GM18907 (cell line): ENCODE measurements at regions not wholly inside any gene's neighbourhood (a gene's known extent, or its start where the extent isn't known, plus 50 kb on each side); places are given as distances from the start of the nearest gene placed in this dataset.
"Not testable (repeated sequence)": the region's sequence is repeated elsewhere in the genome, so short reads cannot be mapped to it uniquely, and the experiment has no call there.

Experiments
- ATAC-seq: cut with Tn5 transposase; IDR thresholded peaks from one replicate; pipeline ENCODE4 v1.9.1; 2021; ENCODE audit warnings: mild to moderate bottlenecking, moderate library complexity; ENCODE audit not compliant: unreplicated experiment

- ATAC-seq = no peak
Measured at GRCh38 chr7:68122801-68123200, 1126.2 kb downstream of the TYW1 start.

DNA sequence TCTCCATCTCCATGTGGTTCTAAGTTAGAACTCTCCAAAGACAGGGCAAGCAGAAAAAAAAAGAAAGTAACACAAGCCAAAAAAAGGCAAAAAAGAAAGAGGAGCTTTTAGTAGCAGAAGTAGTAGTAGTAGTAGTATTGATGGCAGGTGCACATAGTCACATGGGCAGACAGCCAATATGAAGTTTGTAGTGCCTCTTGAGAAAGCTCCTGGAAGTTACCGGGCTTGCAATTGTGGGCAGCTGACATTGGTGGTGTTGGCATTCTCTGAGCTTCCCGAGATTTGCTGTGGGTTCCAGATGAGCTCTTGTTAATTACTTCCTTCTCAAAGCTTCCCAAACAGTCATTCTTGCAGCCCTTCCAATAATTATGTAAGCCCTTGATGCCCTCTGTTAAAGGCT is 1128.5 kb downstream of the TYW1 start:
- no peak for ATAC-seq

DNA sequence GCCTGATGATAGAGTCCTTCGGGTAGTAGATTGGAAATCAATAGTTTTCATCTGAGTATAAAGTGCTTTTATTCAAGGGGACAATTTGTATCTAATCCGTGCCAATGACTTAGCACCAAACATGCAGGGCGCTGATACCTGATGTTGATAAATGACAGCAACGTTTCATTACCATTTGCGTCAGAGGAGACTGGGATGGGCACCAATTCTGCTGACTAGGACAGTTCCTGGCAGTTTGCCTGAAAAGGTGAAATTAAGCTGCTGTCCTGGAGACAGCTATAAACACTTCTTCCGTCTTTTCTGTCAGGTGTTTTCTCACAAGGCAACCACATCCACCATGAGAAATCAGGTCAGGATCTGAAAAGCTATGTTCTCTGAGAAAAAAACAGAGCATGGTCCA is 1136.4 kb downstream of the TYW1 start:
- ATAC-seq = no peak

DNA sequence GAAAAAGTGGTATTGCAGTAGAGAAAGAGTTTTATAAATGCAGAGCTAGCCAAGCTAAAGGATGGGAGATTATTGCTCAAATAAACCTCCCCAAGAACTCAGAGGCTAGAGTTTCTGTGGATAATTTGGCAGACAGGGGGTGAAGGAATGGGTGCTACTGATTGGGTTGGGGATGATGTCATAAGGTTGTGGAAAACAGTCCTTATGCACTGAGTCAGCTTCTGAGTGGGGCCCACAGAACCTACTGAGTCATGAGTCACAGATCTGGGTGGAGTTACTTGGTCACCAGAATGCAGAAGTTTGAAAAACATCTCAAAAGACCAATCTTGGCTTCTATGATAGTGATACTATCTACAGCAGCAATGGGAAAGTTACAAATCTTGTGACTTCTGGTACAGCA is 1146.7 kb downstream of the TYW1 start:
- no peak for ATAC-seq

DNA sequence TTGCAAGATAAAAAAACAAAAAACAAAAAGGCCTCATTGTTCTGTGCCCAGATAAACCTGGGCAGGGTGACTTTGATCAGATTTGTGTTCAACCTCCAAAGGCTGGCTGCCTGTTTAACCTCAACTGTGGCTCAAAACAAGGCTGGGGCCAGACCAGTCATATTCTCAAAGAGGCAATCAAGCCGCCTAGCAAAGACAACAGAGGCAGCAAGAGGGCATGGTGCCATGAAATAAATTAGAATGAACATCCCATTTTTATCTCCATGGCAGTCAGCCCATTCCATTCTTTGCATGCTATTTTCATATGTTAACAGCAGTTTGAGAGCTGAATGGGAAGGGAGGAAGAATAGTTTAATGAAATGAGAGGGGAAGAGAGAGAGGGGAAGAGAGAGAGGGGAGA is 1150.3 kb downstream of the TYW1 start:
- no peak for ATAC-seq

DNA sequence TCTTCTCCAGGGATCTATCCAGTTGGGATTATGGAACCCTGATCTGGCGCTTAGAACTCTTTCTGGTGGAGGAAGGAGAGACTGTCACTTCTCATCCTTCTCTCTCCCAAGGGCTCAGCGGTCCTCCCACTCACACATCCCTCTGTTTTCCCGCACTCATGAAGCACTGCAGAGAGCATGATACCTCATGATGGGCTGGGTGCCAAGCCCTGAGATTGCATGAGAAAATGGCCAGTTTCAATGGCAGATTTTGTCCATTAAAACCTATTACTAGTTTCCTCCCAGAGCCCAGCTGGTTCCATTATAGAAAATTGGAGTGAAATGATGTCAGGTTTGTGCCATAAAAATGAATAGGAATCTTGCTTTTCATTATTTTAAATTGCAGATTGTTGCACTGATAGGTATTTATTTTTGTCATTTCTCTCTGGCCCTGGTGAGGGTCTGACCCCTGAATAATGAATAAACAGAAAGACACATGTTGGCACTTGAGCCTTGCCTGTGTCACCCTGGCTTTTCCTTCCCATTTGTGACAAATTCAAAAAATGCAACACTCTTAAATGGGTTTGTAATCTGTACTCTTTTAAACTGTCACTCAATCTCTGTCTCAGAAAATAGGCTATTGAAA is 1151.1 kb downstream of the TYW1 start:
- ATAC-seq = no peak

- ATAC-seq = no peak
Measured at GRCh38 chr7:68148440-68148839, 1151.8 kb downstream of the TYW1 start.

DNA sequence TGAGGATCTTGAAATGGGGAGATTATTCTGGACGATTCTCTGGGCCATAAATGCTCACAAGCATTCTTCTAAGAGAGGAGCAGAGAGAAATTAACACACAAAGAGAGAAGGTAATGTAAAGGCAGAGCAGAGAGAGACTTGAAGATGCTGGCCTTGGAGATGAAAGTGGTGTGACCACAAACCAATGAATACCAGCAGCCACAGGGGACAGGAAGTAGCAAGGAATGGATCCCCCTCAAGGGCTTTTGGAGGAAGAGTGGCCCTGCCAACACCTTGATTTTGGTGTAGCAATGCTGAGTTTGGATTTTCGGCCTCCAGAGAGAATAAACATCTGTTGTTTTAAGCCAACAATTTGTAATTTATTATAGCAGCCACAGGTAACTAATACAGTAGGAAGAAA is 1155.6 kb downstream of the TYW1 start:
- no peak for ATAC-seq

DNA sequence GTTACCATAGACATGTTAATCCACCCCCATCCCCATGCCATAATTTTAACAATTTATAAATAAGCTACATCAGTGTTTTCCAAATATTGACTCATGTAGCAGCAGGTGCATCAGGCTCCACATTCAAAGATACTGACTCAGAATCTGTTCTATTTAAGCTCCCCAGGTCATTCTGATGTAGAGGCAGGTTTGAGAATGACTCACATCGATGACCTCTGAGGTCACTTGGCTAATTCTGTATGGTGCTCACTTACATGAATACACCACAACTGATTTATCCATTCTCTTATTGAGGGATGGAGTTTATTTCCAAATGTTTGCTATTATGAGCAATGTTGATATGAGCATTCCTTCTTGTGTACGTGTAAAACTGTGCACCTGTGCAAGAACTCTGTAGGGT is 1159.0 kb downstream of the TYW1 start:
- no peak for ATAC-seq

GRCh38 chr7:68158686-68159295 is 1162.2 kb downstream of the TYW1 start:
- ATAC-seq = no peak

GRCh38 chr7:68162712-68163111 is 1166.1 kb downstream of the TYW1 start:
- no peak for ATAC-seq

GRCh38 chr7:68166525-68166924 is 1169.9 kb downstream of the TYW1 start:
- no peak for ATAC-seq

- ATAC-seq = no peak
Measured at GRCh38 chr7:68173513-68173912, 1176.9 kb downstream of the TYW1 start.

- no peak for ATAC-seq
Measured at GRCh38 chr7:68176974-68177373, 1180.3 kb downstream of the TYW1 start.

GRCh38 chr7:68180761-68181160 is 1184.1 kb downstream of the TYW1 start:
- ATAC-seq = no peak

DNA sequence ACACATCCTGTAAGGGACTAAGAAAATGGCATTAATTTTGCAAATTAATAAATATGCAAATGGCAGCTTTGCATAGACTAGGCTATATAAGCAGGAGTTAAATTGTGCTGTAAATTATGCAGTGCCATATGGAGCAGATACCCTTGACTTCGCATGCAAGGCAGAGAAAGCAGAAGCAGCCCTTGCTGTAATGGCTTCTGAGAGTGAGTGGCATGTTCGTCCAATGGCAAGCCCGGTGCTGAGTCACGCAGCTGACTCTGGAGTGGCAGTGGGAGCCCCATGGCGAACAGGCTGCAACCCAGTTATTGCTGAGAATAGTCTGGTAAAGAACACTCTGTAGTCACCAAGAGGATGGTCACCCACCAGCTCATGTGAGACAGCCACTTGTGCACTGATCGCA is 1186.5 kb downstream of the TYW1 start:
- no peak for ATAC-seq

DNA sequence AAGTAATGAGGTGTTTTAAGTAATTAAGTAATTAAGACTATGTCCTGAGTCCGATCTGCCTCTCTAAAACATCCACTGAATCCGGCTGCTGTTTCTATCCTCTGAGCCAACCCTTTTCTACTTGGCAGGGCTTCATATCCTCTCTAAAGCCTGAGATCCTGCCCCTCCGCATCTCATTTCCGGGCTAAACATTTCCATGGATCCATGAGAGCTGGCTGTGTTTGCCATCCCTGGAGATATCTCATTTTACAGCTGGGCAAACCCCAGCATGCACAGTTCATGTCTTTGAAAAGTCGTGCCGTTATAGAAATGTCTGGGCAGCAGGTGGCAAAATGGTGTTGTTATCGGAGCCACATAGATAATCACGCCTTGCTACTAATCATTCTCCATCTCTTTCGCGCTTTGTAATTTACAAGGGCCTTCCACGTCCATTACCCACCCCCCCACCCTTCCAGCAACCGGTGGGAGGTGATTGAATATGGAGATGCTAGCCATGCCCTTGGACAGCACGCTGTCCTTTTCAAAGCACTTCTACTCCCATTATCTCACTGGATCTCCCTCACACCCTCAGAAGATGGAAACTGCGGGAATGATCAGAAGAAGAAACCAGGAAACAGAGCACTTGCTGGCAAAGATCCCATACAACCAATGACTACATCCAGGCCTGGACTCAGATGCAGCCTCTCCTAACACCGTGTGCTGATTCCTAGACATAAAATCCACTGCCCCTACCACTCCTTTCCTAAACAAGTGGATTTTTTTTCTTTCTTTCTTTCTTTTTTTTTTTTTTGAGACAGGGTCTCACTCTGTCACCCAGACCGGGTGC is 1189.2 kb downstream of the TYW1 start:
- no peak for ATAC-seq

GRCh38 chr7:68187532-68187931 is 1190.9 kb downstream of the TYW1 start:
- no peak for ATAC-seq

DNA sequence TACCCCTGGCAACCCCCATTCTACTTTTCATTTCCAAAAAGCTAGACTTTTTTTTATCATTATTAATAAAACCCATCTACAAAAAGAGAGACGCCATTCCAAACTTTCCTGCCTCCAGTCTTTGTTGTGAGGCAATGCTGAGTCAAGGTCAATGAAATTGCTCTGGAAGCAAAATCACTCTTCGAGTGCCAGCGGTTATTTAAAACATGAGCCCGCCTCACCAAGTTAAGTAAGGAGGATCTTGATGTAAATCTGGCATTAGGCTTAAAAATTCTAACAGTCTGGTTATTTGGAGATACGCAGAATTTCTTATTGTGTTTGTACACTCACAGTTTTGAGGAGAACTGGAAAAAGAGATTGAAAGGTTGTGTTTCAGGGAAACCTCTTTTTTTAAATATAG is 1196.3 kb downstream of the TYW1 start:
- ATAC-seq = no peak

- not testable (repeated sequence) for ATAC-seq
Measured at GRCh38 chr7:68195642-68196041, 1199.0 kb downstream of the TYW1 start.

DNA sequence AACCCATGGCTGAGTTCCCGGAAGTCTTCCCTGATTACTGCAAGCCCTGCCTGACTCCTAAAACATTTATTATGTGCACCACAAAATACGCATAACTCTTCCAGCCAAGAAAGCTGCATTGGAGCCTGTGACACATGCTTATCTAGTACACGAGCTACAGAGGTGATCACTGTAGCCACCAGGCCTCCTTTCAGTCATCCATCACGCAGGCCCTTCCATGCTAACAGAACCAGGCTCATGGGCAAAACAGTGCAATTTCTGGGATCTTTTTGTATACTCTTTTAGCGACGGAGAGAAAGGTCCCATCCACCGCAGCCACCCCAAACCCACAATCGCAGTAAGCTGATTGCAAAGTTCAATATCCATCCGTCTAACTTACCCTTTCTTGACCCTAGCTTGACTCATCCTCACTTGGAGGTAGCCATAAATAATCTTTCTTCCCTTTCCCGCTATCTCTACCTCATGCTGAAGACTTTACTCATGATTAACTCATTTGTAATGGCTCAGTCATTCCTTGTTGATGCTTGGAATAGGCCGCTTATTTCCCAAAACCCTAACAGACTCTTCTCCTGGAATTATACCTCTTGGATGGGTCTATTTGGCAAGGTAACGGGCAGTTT is 1203.5 kb downstream of the TYW1 start:
- no peak for ATAC-seq

GRCh38 chr7:68203251-68203650 is 1206.6 kb downstream of the TYW1 start:
- ATAC-seq = no peak
